Prostate gland (tissue), 2 donors: ENCODE measurements at regions not wholly inside any gene's neighbourhood (a gene's known extent, or its start where the extent isn't known, plus 50 kb on each side); places are given as distances from the start of the nearest gene placed in this dataset.

Experiments
- POLR2A ChIP-seq: fragments of 450-650 bp; IDR thresholded peaks from one replicate; pipeline ENCODE4 v1.6.1; 2016; ENCODE audit warnings: antibody characterized with exemption, mild to moderate bottlenecking
- POLR2AphosphoS5 ChIP-seq: sonication (generic); formaldehyde crosslinking; IDR thresholded peaks from one replicate; pipeline ENCODE4 v1.6.1; 2017; ENCODE audit warnings: antibody characterized with exemption
- TF ChIP-seq, protein P1 (sequence below), 4 experiments: fragments of 200-600 bp in 2 of 4; fragments of 450-650 bp in 2 of 4; sonication (generic) in 2 of 4; IDR thresholded peaks; 1 replicate in 3 of 4; 2 replicates in 1 of 4; pipeline ENCODE4 v1.5.1; 2016 to 2019; ENCODE audit warnings: antibody characterized with exemption in 4 of 4, mild to moderate bottlenecking in 2 of 4, moderate library complexity in 2 of 4

DNA sequence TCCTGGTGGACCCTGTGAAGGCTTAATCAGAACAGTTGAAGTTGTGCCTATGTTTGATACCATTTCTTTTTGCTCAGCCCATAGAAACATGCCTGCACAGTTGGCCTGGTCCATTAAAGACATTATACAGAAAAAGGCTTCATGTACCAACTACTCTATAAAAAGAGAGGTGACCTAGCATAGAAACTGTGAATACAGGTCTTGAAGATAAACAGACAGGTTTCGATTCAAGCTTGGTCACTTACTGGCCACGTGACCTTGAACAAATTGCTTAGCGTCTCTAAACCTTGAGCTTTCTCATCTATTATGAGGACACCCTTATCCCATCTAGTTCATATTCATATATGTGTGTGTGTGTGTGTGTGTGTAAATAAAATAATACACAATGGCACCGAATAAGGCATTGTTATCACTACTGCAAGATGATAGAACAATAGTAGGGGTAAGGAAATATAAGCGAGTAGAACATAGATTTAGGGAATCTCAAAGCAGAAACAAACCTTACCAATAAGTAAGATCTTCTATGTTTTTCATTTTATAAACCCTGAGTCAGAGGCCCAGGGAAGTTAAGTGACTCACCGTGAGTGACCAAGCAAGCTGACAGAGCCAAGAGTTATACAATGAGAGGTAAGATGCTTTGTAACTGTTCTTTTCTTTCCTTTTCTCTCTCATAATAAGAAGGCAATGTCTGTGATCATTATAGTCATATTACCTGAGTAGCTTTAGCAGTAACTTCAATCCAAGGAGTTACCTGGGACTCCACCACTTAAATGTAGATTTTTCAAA is 476.8 kb upstream of the DEPDC1 start:
- TF ChIP-seq, protein P1, sequence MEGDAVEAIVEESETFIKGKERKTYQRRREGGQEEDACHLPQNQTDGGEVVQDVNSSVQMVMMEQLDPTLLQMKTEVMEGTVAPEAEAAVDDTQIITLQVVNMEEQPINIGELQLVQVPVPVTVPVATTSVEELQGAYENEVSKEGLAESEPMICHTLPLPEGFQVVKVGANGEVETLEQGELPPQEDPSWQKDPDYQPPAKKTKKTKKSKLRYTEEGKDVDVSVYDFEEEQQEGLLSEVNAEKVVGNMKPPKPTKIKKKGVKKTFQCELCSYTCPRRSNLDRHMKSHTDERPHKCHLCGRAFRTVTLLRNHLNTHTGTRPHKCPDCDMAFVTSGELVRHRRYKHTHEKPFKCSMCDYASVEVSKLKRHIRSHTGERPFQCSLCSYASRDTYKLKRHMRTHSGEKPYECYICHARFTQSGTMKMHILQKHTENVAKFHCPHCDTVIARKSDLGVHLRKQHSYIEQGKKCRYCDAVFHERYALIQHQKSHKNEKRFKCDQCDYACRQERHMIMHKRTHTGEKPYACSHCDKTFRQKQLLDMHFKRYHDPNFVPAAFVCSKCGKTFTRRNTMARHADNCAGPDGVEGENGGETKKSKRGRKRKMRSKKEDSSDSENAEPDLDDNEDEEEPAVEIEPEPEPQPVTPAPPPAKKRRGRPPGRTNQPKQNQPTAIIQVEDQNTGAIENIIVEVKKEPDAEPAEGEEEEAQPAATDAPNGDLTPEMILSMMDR (IDR thresholded peaks at IDR 0.05): no peak
- TF ChIP-seq POLR2AphosphoS5 (no peak), POLR2A (no peak)
